ENCODE measurements at regions not wholly inside any gene's neighbourhood (a gene's known extent, or its start where the extent isn't known, plus 50 kb on each side); places are given as distances from the start of the nearest gene placed in this dataset.

DNA sequence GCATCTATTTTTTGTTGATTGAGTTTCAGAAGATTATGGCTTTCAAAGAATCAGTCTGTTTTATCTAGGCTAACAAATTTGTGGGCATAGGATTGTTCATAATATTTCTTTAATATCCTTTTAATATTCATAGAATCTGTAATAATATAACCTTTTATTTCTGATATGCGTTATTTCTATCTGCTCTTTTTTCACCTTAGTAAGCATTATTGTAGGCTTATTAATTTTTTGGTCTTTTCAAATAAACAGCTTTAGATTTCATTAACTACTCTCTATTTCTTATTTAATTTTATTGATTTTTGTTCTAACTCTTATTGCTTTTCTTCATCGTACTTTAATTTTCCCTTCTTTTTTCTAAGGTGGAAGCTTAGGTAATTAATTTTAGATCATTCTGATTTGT is 1614.4 kb upstream of the DDX18 start:
- H3K79me2 ChIP-seq (ENCODE audit: insufficient read depth, low read length), result no peaks in the 10 kb centered on the region
- no peak overlapping the region for H3K4me2 ChIP-seq (ENCODE audit: low read depth, low read length, poor library complexity, severe bottlenecking)
- no peak for TF ChIP-seq EZH2phosphoT487 (conservative IDR thresholded peaks at IDR 0.05; ENCODE audit: low read length)
- no peak for TF ChIP-seq CTCF (IDR thresholded peaks at IDR 0.05; ENCODE audit: insufficient read depth, low read length, poor library complexity, severe bottlenecking)
- H4K20me1 ChIP-seq (ENCODE audit: low read depth, low read length), result no peaks in the 10 kb centered on the region
- no peaks in the 10 kb centered on the region for H3F3A ChIP-seq (ENCODE audit: insufficient read depth)
- H3K9me3 ChIP-seq (ENCODE audit: insufficient read depth, low read length), result peaks cover 3% of the 10 kb centered on the region; the same call in 1 of the 2 replicates
- H3K27me3 ChIP-seq (ENCODE audit: low read length), result no peaks in the 10 kb centered on the region
- no peaks in the 10 kb centered on the region for H3K9me2 ChIP-seq (replicated peaks; ENCODE audit: insufficient read depth, low read length)
- no peak overlapping the region for H2AFZ ChIP-seq (ENCODE audit: low read depth, low read length, severe bottlenecking)
- no peak overlapping the region for H3K4me3 ChIP-seq (ENCODE audit: insufficient read depth, low read length, poor library complexity, severe bottlenecking)
- H3K27ac ChIP-seq (ENCODE audit: low read depth, low read length), result no peak overlapping the region
- H3K9ac ChIP-seq (ENCODE audit: low read length), result no peak overlapping the region
- no peaks in the 10 kb centered on the region for H3K36me3 ChIP-seq (ENCODE audit: low read length)

- Histone ChIP-seq H3K9me3 (ENCODE audit: insufficient read depth, low read length) (no peaks in the 10 kb centered on the region), H3F3A (ENCODE audit: insufficient read depth) (no peaks in the 10 kb centered on the region), H3K9ac (ENCODE audit: low read length) (no peak overlapping the region), H3K9me2 (replicated peaks; ENCODE audit: insufficient read depth, low read length) (no peaks in the 10 kb centered on the region), H3K79me2 (ENCODE audit: insufficient read depth, low read length) (no peaks in the 10 kb centered on the region), H3K27ac (ENCODE audit: low read depth, low read length) (no peak overlapping the region), H3K27me3 (ENCODE audit: low read length) (no peaks in the 10 kb centered on the region), H3K4me3 (ENCODE audit: insufficient read depth, low read length, poor library complexity, severe bottlenecking) (no peak overlapping the region), H4K20me1 (ENCODE audit: low read depth, low read length) (no peaks in the 10 kb centered on the region), H2AFZ (ENCODE audit: low read depth, low read length, severe bottlenecking) (no peak overlapping the region), H3K4me2 (ENCODE audit: low read depth, low read length, poor library complexity, severe bottlenecking) (no peak overlapping the region), H3K36me3 (ENCODE audit: low read length) (no peaks in the 10 kb centered on the region)
- TF ChIP-seq CTCF (IDR thresholded peaks at IDR 0.05; ENCODE audit: insufficient read depth, low read length, poor library complexity, severe bottlenecking) (no peak), EZH2phosphoT487 (conservative IDR thresholded peaks at IDR 0.05; ENCODE audit: low read length) (no peak)
These were observed 1602.8 kb upstream of the DDX18 start for GRCh38 chr2:116211719-116212118.

DNA sequence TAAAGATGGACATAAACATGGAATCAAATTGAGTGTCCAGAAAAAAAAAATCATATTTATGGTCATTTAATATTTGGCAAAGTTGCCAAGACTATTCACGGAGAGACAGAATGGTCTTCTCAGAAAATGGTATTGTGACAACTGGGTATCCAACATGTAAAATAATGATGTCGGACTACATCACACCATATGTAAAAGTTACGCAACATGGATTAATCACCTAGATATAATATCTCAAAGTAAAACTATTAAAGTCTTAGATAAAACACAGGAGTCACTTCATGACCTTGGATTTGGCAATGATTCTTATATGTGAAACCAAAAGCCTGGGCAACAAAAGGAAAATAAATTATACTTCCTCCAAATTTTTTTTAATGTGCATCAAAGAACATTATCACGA is 1591.7 kb upstream of the DDX18 start:
- no peak overlapping the region for H2AFZ ChIP-seq (ENCODE audit: low read depth, low read length, severe bottlenecking)
- no peak for TF ChIP-seq EZH2phosphoT487 (conservative IDR thresholded peaks at IDR 0.05; ENCODE audit: low read length)
- no peak for TF ChIP-seq CTCF (IDR thresholded peaks at IDR 0.05; ENCODE audit: insufficient read depth, low read length, poor library complexity, severe bottlenecking)
- H3K36me3 ChIP-seq (ENCODE audit: low read length), result no peaks in the 10 kb centered on the region
- no peak overlapping the region for H3K27ac ChIP-seq (ENCODE audit: low read depth, low read length)
- no peak overlapping the region for H3K9ac ChIP-seq (ENCODE audit: low read length)
- H3K27me3 ChIP-seq (ENCODE audit: low read length), result no peaks in the 10 kb centered on the region
- no peaks in the 10 kb centered on the region for H3K9me2 ChIP-seq (replicated peaks; ENCODE audit: insufficient read depth, low read length)
- no peaks in the 10 kb centered on the region for H3K9me3 ChIP-seq (ENCODE audit: insufficient read depth, low read length)
- H3K79me2 ChIP-seq (ENCODE audit: insufficient read depth, low read length), result no peaks in the 10 kb centered on the region
- H3F3A ChIP-seq (ENCODE audit: insufficient read depth), result no peaks in the 10 kb centered on the region
- no peak overlapping the region for H3K4me2 ChIP-seq (ENCODE audit: low read depth, low read length, poor library complexity, severe bottlenecking)
- no peak overlapping the region for H3K4me3 ChIP-seq (ENCODE audit: insufficient read depth, low read length, poor library complexity, severe bottlenecking)
- H4K20me1 ChIP-seq (ENCODE audit: low read depth, low read length), result no peaks in the 10 kb centered on the region
